Endodermal cell (in vitro differentiated cells): ENCODE measurements at regions not wholly inside any gene's neighbourhood (a gene's known extent, or its start where the extent isn't known, plus 50 kb on each side); places are given as distances from the start of the nearest gene placed in this dataset.

Experiments
- DNase-seq: peaks from one replicate; pipeline ENCODE4 v3.0.0-alpha.2; 2017
- H3K27ac ChIP-seq: 2 replicates; pipeline ENCODE4 v1.5.1; 2013; ENCODE audit warnings: mild to moderate bottlenecking, low read depth, low read length, moderate library complexity
- H3K27me3 ChIP-seq: 2 replicates; pipeline ENCODE4 v1.6.1; 2013; ENCODE audit warnings: mild to moderate bottlenecking, low read length, moderate library complexity; ENCODE audit not compliant: insufficient read depth, control insufficient read depth, poor library complexity, severe bottlenecking
- H3K36me3 ChIP-seq: 2 replicates; pipeline ENCODE4 v1.7.0; 2013; ENCODE audit warnings: mild to moderate bottlenecking, low read length, moderate library complexity; ENCODE audit not compliant: control insufficient read depth, insufficient read depth
- H3K4me1 ChIP-seq: one replicate; pipeline ENCODE4 v1.7.0; 2013; ENCODE audit warnings: low read length; ENCODE audit not compliant: control insufficient read depth, insufficient read depth
- H3K4me3 ChIP-seq: 2 replicates; pipeline ENCODE4 v1.5.1; 2013; ENCODE audit warnings: mild to moderate bottlenecking, low read length, moderate library complexity
- H3K9ac ChIP-seq: 2 replicates; pipeline ENCODE4 v1.6.1; 2013; ENCODE audit warnings: mild to moderate bottlenecking, low read length, moderate library complexity; ENCODE audit not compliant: poor library complexity, severe bottlenecking; ENCODE audit errors: extremely low read depth
- H3K9me3 ChIP-seq: 2 replicates; pipeline ENCODE4 v1.6.1; 2013; ENCODE audit warnings: mild to moderate bottlenecking, low read length, moderate library complexity; ENCODE audit not compliant: control insufficient read depth
- H3K27ac Mint-ChIP-seq: 2 replicates; pipeline ENCODE4 v1.8.0; 2020; ENCODE audit warnings: mixed read lengths
- H3K27me3 Mint-ChIP-seq: 2 replicates; pipeline ENCODE4 v1.8.0; 2021; ENCODE audit warnings: mild to moderate bottlenecking, mixed read lengths; ENCODE audit not compliant: insufficient read depth
- H3K36me3 Mint-ChIP-seq: 2 replicates; pipeline ENCODE4 v1.8.0; 2020; ENCODE audit warnings: low read depth, mixed read lengths
- H3K4me1 Mint-ChIP-seq: 2 replicates; pipeline ENCODE4 v1.8.0; 2020; ENCODE audit warnings: mixed read lengths
- H3K4me3 Mint-ChIP-seq: 2 replicates; pipeline ENCODE4 v1.8.0; 2020; ENCODE audit warnings: mild to moderate bottlenecking, moderate library complexity, mixed read lengths
- H3K9me3 Mint-ChIP-seq: 2 replicates; pipeline ENCODE4 v1.8.0; 2020; ENCODE audit warnings: mild to moderate bottlenecking, mixed read lengths
- WGBS, 2 experiments: methylation state at CpG; one replicate each; pipeline versions ENCODE4 v1.1.5 to v1.1.7; 2013; ENCODE audit warnings: missing lambda C conversion rate in 2 of 2, mixed read lengths in 1 of 2; ENCODE audit not compliant: insufficient coverage in 1 of 2, insufficient read length in 1 of 2; 5-methylcytosine and 5-hydroxymethylcytosine counted together
- TF ChIP-seq, protein P1 (sequence below): fragments of 200-600 bp; sonication (generic); conservative IDR thresholded peaks from 2 replicates; pipeline ENCODE4 v1.5.0; 2021; ENCODE audit warnings: antibody characterized with exemption, mild to moderate bottlenecking

DNA sequence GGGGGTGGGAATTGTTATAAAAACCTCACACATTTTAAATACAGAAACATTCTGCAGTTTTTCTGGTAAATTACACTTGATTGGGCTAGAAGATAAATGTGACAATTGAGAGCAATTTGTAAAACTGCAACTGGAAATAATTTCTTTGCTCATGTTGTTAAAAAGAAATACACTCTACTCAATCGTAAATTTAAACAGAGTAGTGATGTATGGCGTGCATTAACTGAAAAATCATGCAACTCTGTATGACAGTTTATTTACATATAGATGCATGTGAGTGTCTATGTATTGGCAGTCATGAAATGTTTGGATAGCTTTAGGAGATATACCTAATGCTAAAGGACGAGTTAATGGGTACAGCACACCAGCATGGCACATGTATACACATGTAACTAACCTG lies 554.9 kb downstream of the PRELID2 start:
- H3K27me3 Mint-ChIP-seq, result peaks cover 3% of the 10 kb centered on the region
- no peak overlapping the region for H3K27ac Mint-ChIP-seq
- Histone ChIP-seq H3K9ac (no peak overlapping the region), H3K4me1 (peaks cover 6% of the 10 kb centered on the region), H3K36me3 (no peaks in the 10 kb centered on the region), H3K4me3 (no peak overlapping the region), H3K9me3 (no peaks in the 10 kb centered on the region), H3K27ac (no peak overlapping the region), H3K27me3 (no peaks in the 10 kb centered on the region)
- TF ChIP-seq, protein P1, sequence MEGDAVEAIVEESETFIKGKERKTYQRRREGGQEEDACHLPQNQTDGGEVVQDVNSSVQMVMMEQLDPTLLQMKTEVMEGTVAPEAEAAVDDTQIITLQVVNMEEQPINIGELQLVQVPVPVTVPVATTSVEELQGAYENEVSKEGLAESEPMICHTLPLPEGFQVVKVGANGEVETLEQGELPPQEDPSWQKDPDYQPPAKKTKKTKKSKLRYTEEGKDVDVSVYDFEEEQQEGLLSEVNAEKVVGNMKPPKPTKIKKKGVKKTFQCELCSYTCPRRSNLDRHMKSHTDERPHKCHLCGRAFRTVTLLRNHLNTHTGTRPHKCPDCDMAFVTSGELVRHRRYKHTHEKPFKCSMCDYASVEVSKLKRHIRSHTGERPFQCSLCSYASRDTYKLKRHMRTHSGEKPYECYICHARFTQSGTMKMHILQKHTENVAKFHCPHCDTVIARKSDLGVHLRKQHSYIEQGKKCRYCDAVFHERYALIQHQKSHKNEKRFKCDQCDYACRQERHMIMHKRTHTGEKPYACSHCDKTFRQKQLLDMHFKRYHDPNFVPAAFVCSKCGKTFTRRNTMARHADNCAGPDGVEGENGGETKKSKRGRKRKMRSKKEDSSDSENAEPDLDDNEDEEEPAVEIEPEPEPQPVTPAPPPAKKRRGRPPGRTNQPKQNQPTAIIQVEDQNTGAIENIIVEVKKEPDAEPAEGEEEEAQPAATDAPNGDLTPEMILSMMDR, result no peak
- 92% methylated on average over 2 of the region's 3 CpGs; no CpG with 5 or more reads in 1 of the 2 experiments for WGBS, 2 experiments
- H3K4me1 Mint-ChIP-seq, result peaks cover 13% of the 10 kb centered on the region
- H3K4me3 Mint-ChIP-seq, result no peak overlapping the region
- no peaks in the 10 kb centered on the region for H3K36me3 Mint-ChIP-seq
- no peaks in the 10 kb centered on the region for H3K9me3 Mint-ChIP-seq
- DNase-seq, result no peak

DNA sequence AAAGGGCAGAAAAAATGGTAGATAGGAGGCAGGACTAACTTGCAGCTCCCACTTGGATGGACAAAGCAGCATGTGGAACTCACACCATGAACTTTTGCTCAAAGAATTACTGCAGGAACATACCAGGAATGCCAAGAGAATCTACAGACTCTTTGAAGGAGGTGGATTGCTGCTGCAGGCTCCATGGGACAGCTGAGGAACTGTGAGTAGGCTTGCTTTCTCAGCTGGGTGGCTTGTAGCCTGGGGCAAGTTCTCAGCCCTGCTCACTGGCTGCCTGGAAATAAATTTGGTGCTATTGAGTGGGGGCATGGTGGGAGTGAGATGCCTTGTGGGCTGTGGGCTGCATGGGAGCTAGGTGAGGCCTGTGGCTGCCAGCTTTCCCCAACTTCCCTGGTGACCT lies 574.5 kb downstream of the PRELID2 start:
- TF ChIP-seq, protein P1, result no peak
- Mint-ChIP-seq H3K4me1 (peaks cover 6% of the 10 kb centered on the region), H3K27ac (no peak overlapping the region), H3K27me3 (peaks cover 22% of the 10 kb centered on the region), H3K9me3 (peaks cover 35% of the 10 kb centered on the region), H3K4me3 (no peak overlapping the region), H3K36me3 (no peaks in the 10 kb centered on the region)
- no peak overlapping the region for H3K27ac ChIP-seq
- DNase-seq, result no peak
- H3K36me3 ChIP-seq, result no peaks in the 10 kb centered on the region
- H3K27me3 ChIP-seq, result no peaks in the 10 kb centered on the region
- H3K4me3 ChIP-seq, result no peak overlapping the region
- H3K4me1 ChIP-seq, result no peaks in the 10 kb centered on the region
- peaks cover 34% of the 10 kb centered on the region for H3K9me3 ChIP-seq
- H3K9ac ChIP-seq, result no peak overlapping the region

DNA sequence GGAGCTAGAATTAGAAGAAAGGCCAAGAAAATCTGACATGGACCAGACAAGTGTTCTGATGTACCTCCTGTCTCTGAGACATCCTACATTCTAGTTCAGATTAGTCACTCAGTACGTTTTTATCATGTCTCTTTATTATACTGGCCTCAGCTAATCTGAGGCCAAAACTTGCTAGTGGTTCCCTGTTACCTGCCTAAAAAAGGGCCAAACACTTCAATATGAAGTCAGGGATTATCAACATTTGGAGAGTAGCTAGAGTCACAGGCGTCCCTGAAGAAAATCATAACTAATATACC lies 587.4 kb downstream of the PRELID2 start:
- Mint-ChIP-seq H3K27me3 (no peaks in the 10 kb centered on the region), H3K36me3 (no peaks in the 10 kb centered on the region), H3K27ac (no peak overlapping the region), H3K9me3 (no peaks in the 10 kb centered on the region), H3K4me1 (peaks cover 32% of the 10 kb centered on the region), H3K4me3 (no peak overlapping the region)
- H3K27ac ChIP-seq, result no peak overlapping the region
- no peak overlapping the region for H3K9ac ChIP-seq
- H3K4me3 ChIP-seq, result no peak overlapping the region
- no peaks in the 10 kb centered on the region for H3K9me3 ChIP-seq
- WGBS, 2 experiments, result 80 to 86% methylated on average over 1 to 2 of the region's 2 CpGs
- no peaks in the 10 kb centered on the region for H3K36me3 ChIP-seq
- no peak for DNase-seq
- no peaks in the 10 kb centered on the region for H3K27me3 ChIP-seq
- TF ChIP-seq, protein P1, result no peak
- peaks cover 4% of the 10 kb centered on the region for H3K4me1 ChIP-seq
